ENCODE measurements at regions not wholly inside any gene's neighbourhood (a gene's known extent, or its start where the extent isn't known, plus 50 kb on each side); places are given as distances from the start of the nearest gene placed in this dataset.

GRCh38 chr16:20243731-20244281, 83.5 kb downstream of the GP2 start:
- Mint-ChIP-seq H3K4me3 (no peak overlapping the region), H3K27me3 (ENCODE audit: low read depth, poor library complexity) (peaks cover 3% of the 10 kb centered on the region), H3K27ac (no peak overlapping the region), H3K4me1 (peaks cover 8% of the 10 kb centered on the region), H3K9me3 (peaks cover 3% of the 10 kb centered on the region), H3K36me3 (ENCODE audit: low read depth) (no peaks in the 10 kb centered on the region)
- TF ChIP-seq, protein P1, sequence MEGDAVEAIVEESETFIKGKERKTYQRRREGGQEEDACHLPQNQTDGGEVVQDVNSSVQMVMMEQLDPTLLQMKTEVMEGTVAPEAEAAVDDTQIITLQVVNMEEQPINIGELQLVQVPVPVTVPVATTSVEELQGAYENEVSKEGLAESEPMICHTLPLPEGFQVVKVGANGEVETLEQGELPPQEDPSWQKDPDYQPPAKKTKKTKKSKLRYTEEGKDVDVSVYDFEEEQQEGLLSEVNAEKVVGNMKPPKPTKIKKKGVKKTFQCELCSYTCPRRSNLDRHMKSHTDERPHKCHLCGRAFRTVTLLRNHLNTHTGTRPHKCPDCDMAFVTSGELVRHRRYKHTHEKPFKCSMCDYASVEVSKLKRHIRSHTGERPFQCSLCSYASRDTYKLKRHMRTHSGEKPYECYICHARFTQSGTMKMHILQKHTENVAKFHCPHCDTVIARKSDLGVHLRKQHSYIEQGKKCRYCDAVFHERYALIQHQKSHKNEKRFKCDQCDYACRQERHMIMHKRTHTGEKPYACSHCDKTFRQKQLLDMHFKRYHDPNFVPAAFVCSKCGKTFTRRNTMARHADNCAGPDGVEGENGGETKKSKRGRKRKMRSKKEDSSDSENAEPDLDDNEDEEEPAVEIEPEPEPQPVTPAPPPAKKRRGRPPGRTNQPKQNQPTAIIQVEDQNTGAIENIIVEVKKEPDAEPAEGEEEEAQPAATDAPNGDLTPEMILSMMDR (IDR thresholded peaks at IDR 0.05): no peak
- DNase-seq: no peak

- peaks cover 3% of the 10 kb centered on the region for H3K9me3 Mint-ChIP-seq
- TF ChIP-seq, protein P1 (IDR thresholded peaks at IDR 0.05): no peak
- no peak overlapping the region for H3K4me3 Mint-ChIP-seq
- no peak for DNase-seq
- peaks cover 3% of the 10 kb centered on the region for H3K27me3 Mint-ChIP-seq (ENCODE audit: low read depth, poor library complexity)
- H3K4me1 Mint-ChIP-seq: peaks cover 8% of the 10 kb centered on the region
- H3K36me3 Mint-ChIP-seq (ENCODE audit: low read depth): no peaks in the 10 kb centered on the region
- H3K27ac Mint-ChIP-seq: no peak overlapping the region
These were observed 84.6 kb downstream of the GP2 start for GRCh38 chr16:20242568-20243255.

- Mint-ChIP-seq H3K4me1 (peaks cover 8% of the 10 kb centered on the region), H3K27me3 (ENCODE audit: low read depth, poor library complexity) (no peaks in the 10 kb centered on the region), H3K4me3 (no peak overlapping the region), H3K27ac (no peak overlapping the region), H3K9me3 (peaks cover 3% of the 10 kb centered on the region), H3K36me3 (ENCODE audit: low read depth) (no peaks in the 10 kb centered on the region)
- TF ChIP-seq, protein P1 (IDR thresholded peaks at IDR 0.05): no peak
- DNase-seq: no peak
These were observed 86.0 kb downstream of the GP2 start for GRCh38 chr16:20241321-20241720.

- TF ChIP-seq, protein P1 (IDR thresholded peaks at IDR 0.05): no peak
These were observed 90.6 kb downstream of the GP2 start for GRCh38 chr16:20236579-20237289.

GRCh38 chr16:20225228-20225733, 102.0 kb downstream of the GP2 start:
- no peak for DNase-seq
- Mint-ChIP-seq H3K4me3 (no peak overlapping the region), H3K4me1 (no peaks in the 10 kb centered on the region), H3K36me3 (ENCODE audit: low read depth) (no peaks in the 10 kb centered on the region), H3K27me3 (ENCODE audit: low read depth, poor library complexity) (peaks cover 11% of the 10 kb centered on the region), H3K9me3 (peaks cover 12% of the 10 kb centered on the region), H3K27ac (no peak overlapping the region)
- TF ChIP-seq, protein P1 (IDR thresholded peaks at IDR 0.05): no peak

More at GRCh38 chr16:20236579-20237289, 90.6 kb downstream of the GP2 start:
- Mint-ChIP-seq H3K27me3 (ENCODE audit: low read depth, poor library complexity) (peaks cover 4% of the 10 kb centered on the region), H3K4me3 (no peak overlapping the region), H3K36me3 (ENCODE audit: low read depth) (no peaks in the 10 kb centered on the region), H3K9me3 (peaks cover 3% of the 10 kb centered on the region), H3K27ac (no peak overlapping the region), H3K4me1 (no peaks in the 10 kb centered on the region)
- DNase-seq: no peak

Measured in nephron progenitor cell (in vitro differentiated cells).